T-helper 2 cell treated with Interferon-gamma antibody and Interleukin-4, amounts not matched to agents 5 μg/mL and 100 μg/mL, for 36 hours (primary cell): ENCODE measurements at regions not wholly inside any gene's neighbourhood (a gene's known extent, or its start where the extent isn't known, plus 50 kb on each side); places are given as distances from the start of the nearest gene placed in this dataset.

Source experiments
- DNase-seq: peaks from one replicate; pipeline ENCODE4 v3.0.0; 2021; ENCODE audit warnings: low spot score
- H3K27ac Mint-ChIP-seq: one replicate; pipeline ENCODE4 v1.8.0; 2021; ENCODE audit warnings: mild to moderate bottlenecking, mixed read lengths
- H3K27me3 Mint-ChIP-seq: one replicate; pipeline ENCODE4 v1.8.0; 2021; ENCODE audit warnings: low read depth, mixed read lengths
- H3K36me3 Mint-ChIP-seq: one replicate; pipeline ENCODE4 v1.8.0; 2021; ENCODE audit warnings: low read depth, mixed read lengths
- H3K4me1 Mint-ChIP-seq: one replicate; pipeline ENCODE4 v1.8.0; 2021; ENCODE audit warnings: low read depth, mixed read lengths
- H3K4me3 Mint-ChIP-seq: one replicate; pipeline ENCODE4 v1.8.0; 2022; ENCODE audit warnings: mild to moderate bottlenecking, moderate library complexity, mixed read lengths
- H3K9me3 Mint-ChIP-seq: one replicate; pipeline ENCODE4 v1.8.0; 2021; ENCODE audit warnings: mixed read lengths

- no peaks in the 10 kb centered on the region for H3K36me3 Mint-ChIP-seq
- no peak overlapping the region for H3K27ac Mint-ChIP-seq
- no peaks in the 10 kb centered on the region for H3K4me1 Mint-ChIP-seq
- no peaks in the 10 kb centered on the region for H3K27me3 Mint-ChIP-seq
- H3K4me3 Mint-ChIP-seq: no peak overlapping the region
- H3K9me3 Mint-ChIP-seq: peaks cover 2% of the 10 kb centered on the region
- DNase-seq: no peak
Observed at GRCh38 chr10:106216085-106216484, 948.4 kb downstream of the SORCS1 start.

- H3K9me3 Mint-ChIP-seq: peaks cover 3% of the 10 kb centered on the region
- no peaks in the 10 kb centered on the region for H3K27me3 Mint-ChIP-seq
- no peaks in the 10 kb centered on the region for H3K36me3 Mint-ChIP-seq
- DNase-seq: no peak
- no peak overlapping the region for H3K4me3 Mint-ChIP-seq
- H3K27ac Mint-ChIP-seq: no peak overlapping the region
- H3K4me1 Mint-ChIP-seq: no peaks in the 10 kb centered on the region
Observed at GRCh38 chr10:106214243-106214642, 950.3 kb downstream of the SORCS1 start.

- H3K4me1 Mint-ChIP-seq: no peaks in the 10 kb centered on the region
- no peaks in the 10 kb centered on the region for H3K27me3 Mint-ChIP-seq
Observed at GRCh38 chr10:106213493-106213892, 951.0 kb downstream of the SORCS1 start.

GRCh38 chr10:106198275-106198674 lies 966.2 kb downstream of the SORCS1 start:
- Mint-ChIP-seq H3K4me3 (no peak overlapping the region), H3K27me3 (no peaks in the 10 kb centered on the region), H3K36me3 (no peaks in the 10 kb centered on the region), H3K4me1 (no peaks in the 10 kb centered on the region), H3K27ac (no peak overlapping the region), H3K9me3 (no peaks in the 10 kb centered on the region)
- no peak for DNase-seq

More at GRCh38 chr10:106213493-106213892, 951.0 kb downstream of the SORCS1 start:
- Mint-ChIP-seq H3K36me3 (no peaks in the 10 kb centered on the region), H3K27ac (no peak overlapping the region), H3K9me3 (peaks cover 3% of the 10 kb centered on the region), H3K4me3 (no peak overlapping the region)
- DNase-seq: no peak

- Mint-ChIP-seq H3K4me1 (no peaks in the 10 kb centered on the region), H3K27ac (no peak overlapping the region), H3K36me3 (no peaks in the 10 kb centered on the region), H3K27me3 (no peaks in the 10 kb centered on the region), H3K4me3 (no peak overlapping the region), H3K9me3 (no peaks in the 10 kb centered on the region)
- DNase-seq: no peak
Observed at GRCh38 chr10:106189292-106189691, 975.2 kb downstream of the SORCS1 start.

GRCh38 chr10:106185951-106186350 lies 978.6 kb downstream of the SORCS1 start:
- H3K4me3 Mint-ChIP-seq: no peak overlapping the region
- DNase-seq: no peak
- H3K27me3 Mint-ChIP-seq: no peaks in the 10 kb centered on the region
- H3K36me3 Mint-ChIP-seq: no peaks in the 10 kb centered on the region
- H3K4me1 Mint-ChIP-seq: no peaks in the 10 kb centered on the region
- H3K27ac Mint-ChIP-seq: no peak overlapping the region
- H3K9me3 Mint-ChIP-seq: no peaks in the 10 kb centered on the region

GRCh38 chr10:106183041-106183440 lies 981.5 kb downstream of the SORCS1 start:
- DNase-seq: no peak
- no peak overlapping the region for H3K27ac Mint-ChIP-seq
- no peaks in the 10 kb centered on the region for H3K4me1 Mint-ChIP-seq
- no peak overlapping the region for H3K4me3 Mint-ChIP-seq
- H3K9me3 Mint-ChIP-seq: no peaks in the 10 kb centered on the region
- no peaks in the 10 kb centered on the region for H3K27me3 Mint-ChIP-seq
- H3K36me3 Mint-ChIP-seq: no peaks in the 10 kb centered on the region

DNA sequence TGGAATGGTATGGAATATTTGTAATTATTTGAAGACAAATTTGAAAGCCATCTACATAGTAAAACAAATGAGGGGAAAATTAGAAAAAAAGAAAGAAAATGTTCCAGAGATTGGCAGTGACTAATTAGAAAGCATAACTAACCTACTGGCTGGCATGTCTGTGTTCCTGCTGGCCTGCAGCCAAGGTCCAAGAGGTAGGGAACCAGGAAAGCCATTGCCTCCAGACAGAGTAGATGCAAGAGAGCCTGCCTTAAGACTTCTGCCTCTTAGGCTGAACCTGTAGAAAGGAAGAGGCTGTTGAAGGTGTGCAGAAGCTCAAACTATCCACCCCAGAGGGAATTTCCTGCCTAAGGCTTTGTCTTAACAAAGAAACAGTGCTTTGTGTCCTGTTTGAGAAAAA lies 982.0 kb downstream of the SORCS1 start:
- Mint-ChIP-seq H3K9me3 (no peaks in the 10 kb centered on the region), H3K27ac (no peak overlapping the region), H3K36me3 (no peaks in the 10 kb centered on the region), H3K4me3 (no peak overlapping the region), H3K27me3 (no peaks in the 10 kb centered on the region), H3K4me1 (no peaks in the 10 kb centered on the region)
- DNase-seq: no peak

GRCh38 chr10:106181501-106181900 lies 983.0 kb downstream of the SORCS1 start:
- Mint-ChIP-seq H3K27ac (no peak overlapping the region), H3K4me1 (no peaks in the 10 kb centered on the region), H3K27me3 (no peaks in the 10 kb centered on the region), H3K36me3 (no peaks in the 10 kb centered on the region), H3K9me3 (no peaks in the 10 kb centered on the region), H3K4me3 (no peak overlapping the region)
- DNase-seq: no peak

DNA sequence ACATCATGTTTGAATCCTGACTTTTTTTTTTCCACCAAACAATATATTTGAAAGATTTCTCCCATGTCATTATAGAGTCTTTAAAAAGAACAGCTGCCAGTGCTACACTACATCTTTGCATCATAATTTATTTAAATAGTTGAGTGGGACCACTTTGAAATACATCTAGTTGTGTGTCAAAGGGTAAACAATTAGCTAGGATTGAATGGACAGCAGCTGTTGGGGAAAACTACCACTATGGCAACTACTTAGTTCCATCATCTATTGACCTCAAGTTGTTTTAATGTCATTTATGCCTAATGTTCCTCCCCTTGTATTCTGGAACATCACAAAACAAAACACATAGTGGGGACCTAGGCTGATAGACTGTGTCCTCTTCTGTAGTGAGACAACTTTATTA lies 985.1 kb downstream of the SORCS1 start:
- Mint-ChIP-seq H3K9me3 (no peaks in the 10 kb centered on the region), H3K27me3 (no peaks in the 10 kb centered on the region), H3K4me1 (no peaks in the 10 kb centered on the region), H3K27ac (no peak overlapping the region), H3K36me3 (no peaks in the 10 kb centered on the region), H3K4me3 (no peak overlapping the region)
- DNase-seq: no peak

DNA sequence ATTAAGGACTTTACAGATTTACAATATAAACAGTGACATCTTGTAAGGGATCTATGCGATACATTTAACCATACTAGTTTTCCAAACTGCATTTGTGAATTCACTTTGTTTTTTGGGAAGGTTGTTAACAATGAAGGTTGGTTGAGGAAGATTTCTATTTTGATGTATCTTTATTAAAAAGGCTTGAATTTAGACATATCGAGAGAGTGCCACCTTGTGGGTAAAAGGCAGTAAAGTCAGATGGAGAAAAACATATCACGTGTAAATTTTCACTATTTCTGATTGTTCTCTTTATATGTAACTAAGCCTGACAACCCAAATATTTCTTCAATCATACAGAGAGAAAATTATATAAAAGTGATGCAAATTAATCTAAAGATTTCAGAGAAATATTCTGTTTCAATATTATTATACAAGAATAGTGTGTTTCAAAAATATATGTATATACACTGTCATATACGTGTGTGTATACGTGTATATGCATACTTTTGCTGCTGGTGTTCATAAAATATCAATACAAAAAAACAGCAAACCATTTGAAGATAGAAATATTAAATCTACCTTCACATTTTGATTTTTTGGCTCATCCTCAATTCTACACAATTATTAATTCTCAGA lies 988.6 kb downstream of the SORCS1 start:
- Mint-ChIP-seq H3K4me1 (no peaks in the 10 kb centered on the region), H3K9me3 (no peaks in the 10 kb centered on the region), H3K36me3 (no peaks in the 10 kb centered on the region), H3K27ac (no peak overlapping the region), H3K4me3 (no peak overlapping the region), H3K27me3 (no peaks in the 10 kb centered on the region)
- no peak for DNase-seq

DNA sequence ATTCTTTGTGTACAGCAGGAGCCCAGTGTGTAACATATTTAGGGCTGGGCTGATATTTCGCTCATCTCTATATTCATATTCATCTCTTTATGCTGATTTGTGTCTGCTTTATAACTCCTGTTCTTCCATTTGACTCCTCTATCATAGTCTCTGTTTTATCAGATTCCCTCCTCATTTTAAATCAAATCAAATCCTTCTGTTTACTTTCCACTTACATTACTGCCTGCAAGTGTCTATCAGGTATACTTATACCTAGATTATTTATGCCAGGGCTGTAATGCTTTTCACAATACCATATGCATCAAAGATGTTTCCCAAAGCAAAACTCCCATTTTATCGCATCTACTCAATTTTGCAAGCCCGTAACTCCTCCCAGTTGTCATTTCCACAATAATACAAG lies 990.7 kb downstream of the SORCS1 start:
- no peaks in the 10 kb centered on the region for H3K9me3 Mint-ChIP-seq
- H3K4me3 Mint-ChIP-seq: no peak overlapping the region
- H3K27me3 Mint-ChIP-seq: no peaks in the 10 kb centered on the region
- no peak for DNase-seq
- no peaks in the 10 kb centered on the region for H3K36me3 Mint-ChIP-seq
- H3K27ac Mint-ChIP-seq: no peak overlapping the region
- no peaks in the 10 kb centered on the region for H3K4me1 Mint-ChIP-seq

DNA sequence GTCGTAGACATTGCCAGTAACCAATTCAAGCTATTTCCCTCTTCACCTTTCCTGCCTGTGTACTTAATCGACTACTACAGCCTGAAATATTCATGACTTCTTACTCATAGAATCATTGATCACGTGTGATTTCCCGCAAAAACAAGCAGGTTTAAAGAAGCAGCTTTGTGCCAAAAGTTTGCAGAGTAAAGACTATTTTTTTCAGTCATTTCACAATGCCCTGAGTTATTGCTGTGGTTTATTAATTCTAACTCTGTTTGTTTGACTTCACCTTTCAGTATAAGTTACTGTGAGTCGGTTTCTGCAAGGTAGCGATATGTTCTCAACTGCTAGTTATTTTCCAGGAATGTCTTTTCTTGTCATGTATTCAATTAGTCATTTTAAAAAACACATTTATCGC lies 995.3 kb downstream of the SORCS1 start:
- no peaks in the 10 kb centered on the region for H3K36me3 Mint-ChIP-seq
- DNase-seq: no peak
- no peaks in the 10 kb centered on the region for H3K9me3 Mint-ChIP-seq
- no peak overlapping the region for H3K4me3 Mint-ChIP-seq
- H3K4me1 Mint-ChIP-seq: no peaks in the 10 kb centered on the region
- H3K27ac Mint-ChIP-seq: no peak overlapping the region
- no peaks in the 10 kb centered on the region for H3K27me3 Mint-ChIP-seq

- Mint-ChIP-seq H3K27me3 (no peaks in the 10 kb centered on the region), H3K36me3 (no peaks in the 10 kb centered on the region), H3K4me3 (no peak overlapping the region), H3K4me1 (no peaks in the 10 kb centered on the region), H3K9me3 (peaks cover 4% of the 10 kb centered on the region), H3K27ac (no peak overlapping the region)
- no peak for DNase-seq
Observed at GRCh38 chr10:106167946-106168345, 996.6 kb downstream of the SORCS1 start.

GRCh38 chr10:106158241-106158640 lies 1006.3 kb downstream of the SORCS1 start:
- Mint-ChIP-seq H3K27me3 (no peaks in the 10 kb centered on the region), H3K9me3 (peaks cover 7% of the 10 kb centered on the region), H3K4me1 (no peaks in the 10 kb centered on the region), H3K27ac (no peak overlapping the region), H3K4me3 (no peak overlapping the region), H3K36me3 (no peaks in the 10 kb centered on the region)
- no peak for DNase-seq
